ENCODE measurements at regions not wholly inside any gene's neighbourhood (a gene's known extent, or its start where the extent isn't known, plus 50 kb on each side); places are given as distances from the start of the nearest gene placed in this dataset.
"Not testable (repeated sequence)": the region's sequence is repeated elsewhere in the genome, so short reads cannot be mapped to it uniquely, and the experiment has no call there.

- no peak for TF ChIP-seq CTCF (IDR thresholded peaks at IDR 0.05; ENCODE audit: low read depth, low read length)
- no peak overlapping the region for H3K4me3 ChIP-seq (ENCODE audit: low read depth, low read length)
These were observed 216.8 kb upstream of the AKR1E2 start for GRCh38 chr10:4609251-4609650.

- no peak for TF ChIP-seq CTCF (IDR thresholded peaks at IDR 0.05; ENCODE audit: low read depth, low read length)
- H3K4me3 ChIP-seq (ENCODE audit: low read depth, low read length), result no peak overlapping the region
These were observed 218.3 kb upstream of the AKR1E2 start for GRCh38 chr10:4607681-4608080.

- H3K4me3 ChIP-seq (ENCODE audit: low read depth, low read length), result no peak overlapping the region
- TF ChIP-seq CTCF (IDR thresholded peaks at IDR 0.05; ENCODE audit: low read depth, low read length), result no peak
These were observed 219.0 kb upstream of the AKR1E2 start for GRCh38 chr10:4606856-4607636.

- H3K4me3 ChIP-seq (ENCODE audit: low read depth, low read length), result no peak overlapping the region
- TF ChIP-seq CTCF (IDR thresholded peaks at IDR 0.05; ENCODE audit: low read depth, low read length), result no peak
These were observed 223.1 kb upstream of the AKR1E2 start for GRCh38 chr10:4602764-4603491.

- TF ChIP-seq CTCF (IDR thresholded peaks at IDR 0.05; ENCODE audit: low read depth, low read length), result no peak
- no peak overlapping the region for H3K4me3 ChIP-seq (ENCODE audit: low read depth, low read length)
These were observed 226.5 kb upstream of the AKR1E2 start for GRCh38 chr10:4599471-4599870.

- not testable (repeated sequence) for H3K4me3 ChIP-seq (ENCODE audit: low read depth, low read length)
These were observed 228.1 kb upstream of the AKR1E2 start for GRCh38 chr10:4597898-4598297.

- TF ChIP-seq CTCF (IDR thresholded peaks at IDR 0.05; ENCODE audit: low read depth, low read length), result no peak
These were observed 229.1 kb upstream of the AKR1E2 start for GRCh38 chr10:4596951-4597350.

More at GRCh38 chr10:4596951-4597350, 229.1 kb upstream of the AKR1E2 start:
- no peak overlapping the region for H3K4me3 ChIP-seq (ENCODE audit: low read depth, low read length)
